Uterus (tissue), 2 donors: ENCODE measurements at regions not wholly inside any gene's neighbourhood (a gene's known extent, or its start where the extent isn't known, plus 50 kb on each side); places are given as distances from the start of the nearest gene placed in this dataset.

Source experiments
- POLR2A ChIP-seq, 2 donors: fragments of 450-650 bp; IDR thresholded peaks; one replicate each; pipeline ENCODE4 v1.6.1; 2016; ENCODE audit warnings: antibody characterized with exemption in 2 of 2, mild to moderate bottlenecking in 1 of 2, moderate library complexity in 1 of 2
- TF ChIP-seq, protein P1 (sequence below), 4 experiments: fragments of 200-600 bp in 2 of 4; fragments of 450-650 bp in 2 of 4; sonication (generic) in 2 of 4; IDR thresholded peaks; one replicate each; pipeline ENCODE4 v1.5.1; 2016 to 2019; ENCODE audit warnings: antibody characterized with exemption in 4 of 4, mild to moderate bottlenecking in 2 of 4, moderate library complexity in 1 of 4

- TF ChIP-seq, protein P1, sequence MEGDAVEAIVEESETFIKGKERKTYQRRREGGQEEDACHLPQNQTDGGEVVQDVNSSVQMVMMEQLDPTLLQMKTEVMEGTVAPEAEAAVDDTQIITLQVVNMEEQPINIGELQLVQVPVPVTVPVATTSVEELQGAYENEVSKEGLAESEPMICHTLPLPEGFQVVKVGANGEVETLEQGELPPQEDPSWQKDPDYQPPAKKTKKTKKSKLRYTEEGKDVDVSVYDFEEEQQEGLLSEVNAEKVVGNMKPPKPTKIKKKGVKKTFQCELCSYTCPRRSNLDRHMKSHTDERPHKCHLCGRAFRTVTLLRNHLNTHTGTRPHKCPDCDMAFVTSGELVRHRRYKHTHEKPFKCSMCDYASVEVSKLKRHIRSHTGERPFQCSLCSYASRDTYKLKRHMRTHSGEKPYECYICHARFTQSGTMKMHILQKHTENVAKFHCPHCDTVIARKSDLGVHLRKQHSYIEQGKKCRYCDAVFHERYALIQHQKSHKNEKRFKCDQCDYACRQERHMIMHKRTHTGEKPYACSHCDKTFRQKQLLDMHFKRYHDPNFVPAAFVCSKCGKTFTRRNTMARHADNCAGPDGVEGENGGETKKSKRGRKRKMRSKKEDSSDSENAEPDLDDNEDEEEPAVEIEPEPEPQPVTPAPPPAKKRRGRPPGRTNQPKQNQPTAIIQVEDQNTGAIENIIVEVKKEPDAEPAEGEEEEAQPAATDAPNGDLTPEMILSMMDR (IDR thresholded peaks at IDR 0.05): no peak
- no peak for TF ChIP-seq POLR2A (IDR thresholded peaks at IDR 0.05)
Measured at GRCh38 chr7:155969192-155969929, 157.1 kb upstream of the SHH start.
